HCT116 (cell line): ENCODE measurements at regions not wholly inside any gene's neighbourhood (a gene's known extent, or its start where the extent isn't known, plus 50 kb on each side); places are given as distances from the start of the nearest gene placed in this dataset.

Experiments used
- ATAC-seq: fragments of 200-7000 bp; cut with Tn5 transposase; 2 replicates; pipeline ENCODE4 v1.9.1; 2020; ENCODE audit warnings: mild to moderate bottlenecking, moderate library complexity
- BruUV-seq: library from RNA; stranded (reverse); fragments of 400-500 nt; replicated peaks from 2 replicates; lab custom pipeline; 2021; lab: Mats Ljungman, UMichigan
- CTCF ChIA-PET: fragments of 300-600 bp; sonication (Branson Sonifier 250); formaldehyde crosslinking; loops from one replicate; lab custom pipeline; 2021; ENCODE audit warnings: antibody characterized with exemption; lab: Charles Lee
- POLR2A ChIA-PET: fragments of 300-600, 350-600 bp; sonication (Branson Sonifier 250); formaldehyde crosslinking; loops from one replicate; lab custom pipeline; 2021; ENCODE audit warnings: antibody characterized with exemption; lab: Charles Lee
- RAD21 ChIA-PET, 2 experiments: fragments of 300-600 bp; sonication (Branson Sonifier 250); formaldehyde crosslinking; loops; one replicate each; lab custom pipeline; 2023; ENCODE audit warnings: low total read pairs in 2 of 2; ENCODE audit not compliant: uncharacterized antibody in 2 of 2, unreplicated experiment in 2 of 2, low non-redundant PET in 1 of 2; lab: Charles Lee
- DNase-seq: peaks from one replicate; pipeline ENCODE4 v3.0.0-alpha.2; 2010; ENCODE audit warnings: low read depth, low spot score
- H2AFZ ChIP-seq: fragments of 200-600 bp; shearing (Covaris generic), sonication (generic); 2 replicates; pipeline ENCODE4 v1.6.1; 2017; ENCODE audit warnings: low read depth, mixed run types, mixed read lengths, antibody characterized with exemption, low read length; ENCODE audit not compliant: poor library complexity, severe bottlenecking
- H3K27ac ChIP-seq: 2 replicates; pipeline ENCODE4 v1.5.1; 2012; ENCODE audit warnings: low read depth, low read length
- H3K27me3 ChIP-seq: fragments of 200-600 bp; sonication (generic); 2 replicates; pipeline ENCODE4 v1.6.1; 2016; ENCODE audit warnings: mixed run types, low read length, mixed read lengths; ENCODE audit not compliant: insufficient read depth
- H3K36me3 ChIP-seq, 2 experiments: fragments of 200-500 bp in 1 of 2; fragments of 200-600 bp in 1 of 2; sonication (Bioruptor generic) in 1 of 2; sonication (generic) in 1 of 2; 2 replicates each; pipeline versions ENCODE4 v1.5.1 to v1.6.1; 2014 to 2016; ENCODE audit warnings: low read length in 2 of 2, inconsistent platforms in 1 of 2, mixed read lengths in 1 of 2, mixed run types in 1 of 2; ENCODE audit not compliant: insufficient read depth in 2 of 2, control insufficient read depth in 1 of 2
- H3K4me1 ChIP-seq, 2 experiments: fragments of 200-600 bp in 1 of 2; sonication (generic) in 1 of 2; 2 replicates each; pipeline versions ENCODE4 v1.5.1 to v1.6.1; 2012 to 2017; ENCODE audit warnings: low read length in 2 of 2, inconsistent platforms in 1 of 2, mild to moderate bottlenecking in 1 of 2, mixed read lengths in 1 of 2, mixed run types in 1 of 2, moderate library complexity in 1 of 2; ENCODE audit not compliant: insufficient read depth in 2 of 2, control insufficient read depth in 1 of 2
- H3K4me2 ChIP-seq: fragments of 200-600 bp; sonication (generic); 2 replicates; pipeline ENCODE4 v1.6.1; 2017; ENCODE audit warnings: mixed run types, low read length, mixed read lengths
- H3K4me3 ChIP-seq, 2 experiments: fragments of 200-600 bp in 1 of 2; sonication (generic) in 1 of 2; replicated peaks in 1 of 2; 2 replicates each; pipeline ENCODE4 v1.5.1; 2011 to 2016; ENCODE audit warnings: low read length in 2 of 2, control low read depth in 1 of 2, low read depth in 1 of 2, mild to moderate bottlenecking in 1 of 2, mixed read lengths in 1 of 2, mixed run types in 1 of 2
- H3K79me2 ChIP-seq: fragments of 200-600 bp; sonication (generic); 2 replicates; pipeline ENCODE4 v1.6.1; 2017; ENCODE audit warnings: mild to moderate bottlenecking, mixed run types, low read length, moderate library complexity, mixed read lengths; ENCODE audit not compliant: insufficient read depth
- H3K9ac ChIP-seq: fragments of 200-600 bp; sonication (generic); 2 replicates; pipeline ENCODE4 v1.6.1; 2016; ENCODE audit warnings: low read length, mixed read lengths
- H3K9me2 ChIP-seq: fragments of 200-600 bp; sonication (generic), shearing (Covaris generic); 2 replicates; pipeline ENCODE4 v1.6.1; 2017; ENCODE audit warnings: mixed run types, mild to moderate bottlenecking, moderate library complexity; ENCODE audit not compliant: insufficient read depth
- H3K9me3 ChIP-seq, 2 experiments: fragments of 200-500 bp in 1 of 2; fragments of 200-600 bp in 1 of 2; sonication (Bioruptor generic) in 1 of 2; sonication (generic) in 1 of 2; 2 replicates each; pipeline ENCODE4 v1.6.1; 2014 to 2017; ENCODE audit warnings: low read length in 2 of 2, mixed read lengths in 2 of 2, inconsistent platforms in 1 of 2, low read depth in 1 of 2, mild to moderate bottlenecking in 1 of 2, mixed run types in 1 of 2, moderate library complexity in 1 of 2; ENCODE audit not compliant: control insufficient read depth in 1 of 2, insufficient read depth in 1 of 2
- H4K20me1 ChIP-seq: fragments of 200-600 bp; sonication (generic), shearing (Covaris generic); 2 replicates; pipeline ENCODE4 v1.6.1; 2017; ENCODE audit warnings: mixed run types, mild to moderate bottlenecking, moderate library complexity; ENCODE audit not compliant: insufficient read depth
- CEBPB ChIP-seq: IDR thresholded peaks from 2 replicates; pipeline ENCODE4 v1.6.1; 2012; ENCODE audit warnings: low read depth
- ELF1 ChIP-seq: IDR thresholded peaks from 2 replicates; pipeline ENCODE4 v1.6.1; 2012; ENCODE audit warnings: low read depth, borderline replicate concordance
- EZH2 ChIP-seq: fragments of 200-600 bp; sonication (generic); IDR thresholded peaks from 2 replicates; pipeline ENCODE4 v1.6.1; 2017; ENCODE audit warnings: antibody characterized with exemption, mixed run types
- EZH2phosphoT487 ChIP-seq: fragments of 200-600 bp; IDR thresholded peaks from 2 replicates; pipeline ENCODE4 v1.6.1; 2018; ENCODE audit warnings: antibody characterized with exemption, borderline replicate concordance
- FOSL1 ChIP-seq: IDR thresholded peaks from 2 replicates; pipeline ENCODE4 v1.6.1; 2012; ENCODE audit warnings: low read depth
- JUND ChIP-seq: IDR thresholded peaks from 2 replicates; pipeline ENCODE4 v1.6.1; 2012
- RAD21 ChIP-seq: IDR thresholded peaks from 2 replicates; pipeline ENCODE4 v1.6.1; 2012; ENCODE audit warnings: low read depth, mild to moderate bottlenecking
- REST ChIP-seq: IDR thresholded peaks from 2 replicates; pipeline ENCODE4 v1.6.1; 2012; ENCODE audit warnings: low read depth
- SIN3A ChIP-seq: IDR thresholded peaks from 2 replicates; pipeline ENCODE4 v1.6.1; 2012; ENCODE audit warnings: low read depth
- SP1 ChIP-seq: IDR thresholded peaks from 2 replicates; pipeline ENCODE4 v1.6.1; 2012; ENCODE audit warnings: low read depth
- SRF ChIP-seq: IDR thresholded peaks from 2 replicates; pipeline ENCODE4 v1.6.1; 2012; ENCODE audit warnings: low read depth
- TCF7L2 ChIP-seq: IDR thresholded peaks from 2 replicates; pipeline ENCODE4 v1.7.0; 2011; ENCODE audit warnings: borderline replicate concordance, inconsistent platforms; ENCODE audit not compliant: insufficient read depth, insufficient read length; ENCODE audit errors: extremely low read depth
- YY1 ChIP-seq: IDR thresholded peaks from 2 replicates; pipeline ENCODE4 v1.6.1; 2011; ENCODE audit warnings: low read length, low read depth, moderate library complexity, mild to moderate bottlenecking; ENCODE audit not compliant: insufficient replicate concordance; ENCODE audit errors: extremely low read depth
- ZBTB33 ChIP-seq: IDR thresholded peaks from 2 replicates; pipeline ENCODE4 v1.6.1; 2011; ENCODE audit warnings: mild to moderate bottlenecking, low read length, moderate library complexity; ENCODE audit not compliant: insufficient replicate concordance; ENCODE audit errors: extremely low read depth
- ZFX ChIP-seq: fragments of 450-650 bp; IDR thresholded peaks from 2 replicates; pipeline ENCODE4 v1.6.1; 2017
- ZNF274 ChIP-seq: fragments of 200-500 bp; sonication (Bioruptor generic); IDR thresholded peaks from 2 replicates; pipeline ENCODE4 v1.6.1; 2014; ENCODE audit warnings: mild to moderate bottlenecking, low read depth, low read length, inconsistent platforms
- intact Hi-C: fragments of 100-400 bp; cut with micrococcal nuclease; formaldehyde crosslinking; loops from 2 replicates; pipeline ENCODE4 v1.10.0; 2022
- TF ChIP-seq, protein P1 (sequence below): IDR thresholded peaks from 2 replicates; pipeline ENCODE4 v1.6.1; 2012
- TF ChIP-seq, protein P2 (sequence below): IDR thresholded peaks from 2 replicates; pipeline ENCODE4 v1.6.1; 2012

- Histone ChIP-seq H2AFZ (no peak overlapping the region), H3K4me2 (no peak overlapping the region), H3K9me2 (no peaks in the 10 kb centered on the region), H3K9me3 (no peaks in the 10 kb centered on the region), H3K9ac (no peak overlapping the region), H4K20me1 (no peaks in the 10 kb centered on the region), H3K79me2 (no peaks in the 10 kb centered on the region), H3K4me3 (no peak overlapping the region), H3K4me1 (peaks cover 4 to 19% of the 10 kb centered on the region in 2 experiments; a peak in 3 of 4 replicates), H3K36me3 (no peaks in the 10 kb centered on the region), H3K27ac (no peak overlapping the region), H3K27me3 (no peaks in the 10 kb centered on the region)
- no peak for DNase-seq
- CTCF ChIA-PET: no interaction called here
- ATAC-seq: no peak
- intact Hi-C loops: no loop called here
- TF ChIP-seq CEBPB: no peak
- no peak for TF ChIP-seq EZH2phosphoT487
- no peak for TF ChIP-seq ZBTB33
- TF ChIP-seq SRF: no peak
- no peak for TF ChIP-seq EZH2
- no peak for TF ChIP-seq FOSL1
- TF ChIP-seq RAD21: no peak
- TF ChIP-seq SIN3A: no peak
- no peak for TF ChIP-seq SP1
- no peak for TF ChIP-seq REST
- no peak for TF ChIP-seq ELF1
- TF ChIP-seq, protein P1, sequence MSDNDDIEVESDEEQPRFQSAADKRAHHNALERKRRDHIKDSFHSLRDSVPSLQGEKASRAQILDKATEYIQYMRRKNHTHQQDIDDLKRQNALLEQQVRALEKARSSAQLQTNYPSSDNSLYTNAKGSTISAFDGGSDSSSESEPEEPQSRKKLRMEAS: no peak
- TF ChIP-seq ZNF274: no peak
- TF ChIP-seq JUND: no peak
- TF ChIP-seq, protein P2, sequence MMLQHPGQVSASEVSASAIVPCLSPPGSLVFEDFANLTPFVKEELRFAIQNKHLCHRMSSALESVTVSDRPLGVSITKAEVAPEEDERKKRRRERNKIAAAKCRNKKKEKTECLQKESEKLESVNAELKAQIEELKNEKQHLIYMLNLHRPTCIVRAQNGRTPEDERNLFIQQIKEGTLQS: no peak
- TF ChIP-seq YY1: no peak
- TF ChIP-seq TCF7L2: no peak
- TF ChIP-seq ZFX: no peak
- BruUV-seq: no TSS peak
- RAD21 ChIA-PET: no interaction called here
- POLR2A ChIA-PET: interaction anchor here (1.0 kb wide), 1 partner anchor 56 kb away, joined by 4 read pairs; no protein-coding TSS in a partner anchor
Measured at GRCh38 chr4:186900984-186901383, 177.3 kb upstream of the FAT1 start.
